Transverse colon (tissue), 4 donors: ENCODE measurements at regions not wholly inside any gene's neighbourhood (a gene's known extent, or its start where the extent isn't known, plus 50 kb on each side); places are given as distances from the start of the nearest gene placed in this dataset.

Experiments used
- DNase-seq: peaks from one replicate; pipeline ENCODE4 v3.0.0-alpha.2; 2019
- H3K27ac ChIP-seq, 4 donors: fragments of 200-600 bp; sonication (generic); 2 replicates each; pipeline ENCODE4 v1.5.1; 2016 to 2018; ENCODE audit warnings: inconsistent platforms in 4 of 4
- H3K27me3 ChIP-seq: fragments of 200-600 bp; sonication (generic); 2 replicates; pipeline ENCODE4 v1.5.1; 2017; ENCODE audit warnings: inconsistent platforms
- H3K36me3 ChIP-seq, 4 donors: fragments of 200-600 bp; sonication (generic); 2 replicates each; pipeline ENCODE4 v1.5.1; 2017 to 2019; ENCODE audit warnings: inconsistent platforms in 4 of 4
- H3K4me1 ChIP-seq, 4 donors: fragments of 200-600 bp; sonication (generic); 2 replicates each; pipeline ENCODE4 v1.5.1; 2017 to 2020; ENCODE audit warnings: inconsistent platforms in 4 of 4
- H3K4me3 ChIP-seq, 4 donors: fragments of 200-600 bp; sonication (generic); 1 replicate in 1 of 4; 2 replicates in 3 of 4; pipeline versions ENCODE4 v1.5.1 to v1.6.1; 2017 to 2019; ENCODE audit warnings: inconsistent platforms in 4 of 4
- H3K9me3 ChIP-seq, 2 donors: fragments of 200-600 bp; sonication (generic); 2 replicates each; pipeline ENCODE4 v1.5.1; 2017 to 2019; ENCODE audit warnings: inconsistent platforms in 2 of 2
- CTCF ChIP-seq, 5 experiments: fragments of 200-600 bp in 3 of 5; fragments of 450-650 bp in 2 of 5; sonication (generic) in 3 of 5; IDR thresholded peaks; 1 replicate in 2 of 5; 2 replicates in 3 of 5; pipeline ENCODE4 v1.5.1; 2016 to 2017; ENCODE audit warnings: antibody characterized with exemption in 5 of 5, inconsistent platforms in 3 of 5, mild to moderate bottlenecking in 2 of 5, moderate library complexity in 1 of 5
- EP300 ChIP-seq: sonication (generic); formaldehyde crosslinking; IDR thresholded peaks from one replicate; pipeline ENCODE4 v1.6.1; 2017; ENCODE audit warnings: antibody characterized with exemption, low read depth
- POLR2A ChIP-seq: fragments of 450-650 bp; IDR thresholded peaks from one replicate; pipeline ENCODE4 v1.6.1; 2016; ENCODE audit warnings: antibody characterized with exemption, mild to moderate bottlenecking, moderate library complexity
- POLR2AphosphoS5 ChIP-seq, 3 donors: sonication (generic); formaldehyde crosslinking; IDR thresholded peaks; one replicate each; pipeline ENCODE4 v1.6.1; 2016; ENCODE audit warnings: antibody characterized with exemption in 3 of 3
- WGBS, 2 donors: methylation state at CpG; one replicate each; pipeline ENCODE4 v1.1.5; 2018; ENCODE audit warnings: low coverage in 1 of 2; 5-methylcytosine and 5-hydroxymethylcytosine counted together
- in situ Hi-C, 4 donors: fragments of 200-750 bp; cut with MboI; loops; one replicate each; pipeline versions ENCODE4 v1.15.0 to v1.15.1; 2017; ENCODE audit warnings: low sequenced_read_pairs in 3 of 4, low pct_ligation_motif_present in 1 of 4, low pct_unique_long_range_greater_than_20kb in 1 of 4
- intact Hi-C: fragments of 100-400 bp; cut with DNase I; formaldehyde crosslinking; loops from one replicate; pipeline ENCODE4 v1.15.1; 2023; ENCODE audit warnings: low total_unique reads

DNA sequence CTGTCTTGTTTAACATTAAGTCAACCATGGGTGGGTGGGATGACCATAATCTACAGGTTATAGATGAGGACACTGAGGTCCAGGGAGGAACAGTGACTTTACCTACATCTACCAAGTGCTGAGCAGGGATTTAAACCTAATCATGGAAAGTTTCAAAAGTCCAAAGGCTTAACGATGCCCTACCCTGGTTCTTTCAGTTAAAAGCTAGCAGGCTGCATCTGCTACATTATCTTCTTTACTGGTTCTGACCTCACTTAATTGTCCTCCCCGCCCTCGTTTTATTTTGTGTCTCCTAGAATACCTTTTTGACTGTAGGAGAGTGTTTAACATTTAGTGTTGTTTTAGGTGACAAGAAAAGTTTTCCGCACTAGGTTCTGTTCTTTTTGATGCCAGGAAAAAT, 735.2 kb downstream of the TLR4 start:
- H3K36me3 ChIP-seq, result no peaks in the 10 kb centered on the region
- TF ChIP-seq EP300 (no peak), CTCF (IDR thresholded peaks at IDR 0.05) (no peak), POLR2A (no peak), POLR2AphosphoS5 (IDR thresholded peaks at IDR 0.05) (peak in 1 of 3 donors; percentile 7)
- intact Hi-C loops (no loop called here), in situ Hi-C loops (loop anchor here in 1 of 4 donors (25.0 kb wide), 1 partner anchor 102 kb away; no protein-coding TSS in a partner anchor)
- H3K27me3 ChIP-seq, result no peaks in the 10 kb centered on the region
- DNase-seq, result peak; percentile 18
- peaks cover 0 to 15% (median 7%) of the 10 kb centered on the region in 4 donors for H3K4me1 ChIP-seq
- no peak overlapping the region for H3K4me3 ChIP-seq
- H3K9me3 ChIP-seq, result no peaks in the 10 kb centered on the region
- H3K27ac ChIP-seq, result peak overlapping the region; percentile 53 to 74 (median 62)
- 36 to 44% methylated on average over 3 to 4 of the region's 4 CpGs for WGBS, 2 donors

- Histone ChIP-seq H3K27ac (no peak overlapping the region), H3K27me3 (no peaks in the 10 kb centered on the region), H3K9me3 (no peaks in the 10 kb centered on the region), H3K4me3 (no peak overlapping the region), H3K36me3 (no peaks in the 10 kb centered on the region), H3K4me1 (peaks cover 0 to 5% (median 1%) of the 10 kb centered on the region in 4 donors)
- in situ Hi-C loops, result loop anchor here in 1 of 4 donors (25.0 kb wide), 1 partner anchor 107 kb away; no protein-coding TSS in a partner anchor
- TF ChIP-seq CTCF (IDR thresholded peaks at IDR 0.05), result no peak
- no peak for TF ChIP-seq POLR2A
- TF ChIP-seq POLR2AphosphoS5 (IDR thresholded peaks at IDR 0.05), result no peak
- TF ChIP-seq EP300, result no peak
- intact Hi-C loops, result no loop called here
- DNase-seq, result no peak
- 87 to 100% methylated on average over 2 to 5 of the region's 5 CpGs for whole genome bisulfite sequencing, 2 donors
Observed at GRCh38 chr9:118444403-118444802, 740.2 kb downstream of the TLR4 start.

DNA sequence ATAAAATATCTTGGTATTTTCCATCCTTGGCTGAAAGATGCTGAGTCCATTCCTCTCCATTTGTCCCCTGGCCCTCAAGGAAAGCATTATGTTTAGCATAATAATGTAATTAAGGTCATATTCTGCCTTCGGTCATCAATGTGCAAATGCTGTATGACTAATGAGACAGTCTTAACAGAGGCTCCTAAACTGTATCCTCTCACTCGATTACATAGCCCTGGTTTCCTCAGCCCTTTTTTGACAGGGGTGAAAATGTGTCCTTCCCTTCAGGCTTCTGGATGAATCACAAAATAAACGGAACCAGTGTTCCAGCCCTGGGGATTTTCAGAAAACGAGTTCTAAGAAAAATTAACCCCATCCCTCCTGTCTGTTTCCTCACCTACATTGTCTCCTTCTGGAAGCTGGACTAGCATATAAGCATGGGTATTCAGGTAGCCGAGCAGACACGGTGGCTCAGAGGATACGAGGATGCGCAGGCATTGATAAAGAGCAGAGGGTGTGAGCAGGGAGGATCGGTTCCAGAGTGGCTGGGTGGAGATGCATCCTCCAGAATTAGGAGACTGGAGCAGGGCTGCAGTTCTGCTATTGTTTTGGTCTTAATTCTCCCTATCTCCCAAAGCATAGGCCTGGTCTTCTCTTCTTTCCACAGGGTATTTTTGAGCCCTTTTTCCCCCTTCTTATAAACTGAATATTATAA, 742.9 kb downstream of the TLR4 start:
- no peaks in the 10 kb centered on the region for H3K36me3 ChIP-seq
- H3K27ac ChIP-seq, result no peak overlapping the region
- DNase-seq, result no peak
- intact Hi-C loops, result no loop called here
- in situ Hi-C loops, result loop anchor here in 1 of 4 donors (25.0 kb wide), 1 partner anchor 110 kb away; no protein-coding TSS in a partner anchor
- no peak for TF ChIP-seq POLR2A
- TF ChIP-seq POLR2AphosphoS5 (IDR thresholded peaks at IDR 0.05), result no peak
- TF ChIP-seq EP300, result no peak
- TF ChIP-seq CTCF (IDR thresholded peaks at IDR 0.05), result no peak
- H3K27me3 ChIP-seq, result no peaks in the 10 kb centered on the region
- H3K4me3 ChIP-seq, result no peak overlapping the region
- no peaks in the 10 kb centered on the region for H3K9me3 ChIP-seq
- 21 to 61% methylated on average over 3 to 9 of the region's 9 CpGs for WGBS, 2 donors
- no peaks in the 10 kb centered on the region for H3K4me1 ChIP-seq

- H3K36me3 ChIP-seq, result no peaks in the 10 kb centered on the region
- 77 to 100% methylated on average over 2 of the region's 2 CpGs for WGBS, 2 donors
- intact Hi-C loops, result no loop called here
Observed at GRCh38 chr9:118449554-118449953, 745.4 kb downstream of the TLR4 start.

More at GRCh38 chr9:118449554-118449953, 745.4 kb downstream of the TLR4 start:
- Histone ChIP-seq H3K4me1 (no peaks in the 10 kb centered on the region), H3K4me3 (no peak overlapping the region), H3K27ac (no peak overlapping the region), H3K27me3 (no peaks in the 10 kb centered on the region), H3K9me3 (no peaks in the 10 kb centered on the region)
- DNase-seq, result no peak
- no peak for TF ChIP-seq POLR2A
- no peak for TF ChIP-seq POLR2AphosphoS5 (IDR thresholded peaks at IDR 0.05)
- no peak for TF ChIP-seq CTCF (IDR thresholded peaks at IDR 0.05)
- TF ChIP-seq EP300, result no peak
- in situ Hi-C loops, result loop anchor here in 1 of 4 donors (25.0 kb wide), 1 partner anchor 112 kb away; no protein-coding TSS in a partner anchor
